Osteoblast (primary cell): ENCODE measurements at regions not wholly inside any gene's neighbourhood (a gene's known extent, or its start where the extent isn't known, plus 50 kb on each side); places are given as distances from the start of the nearest gene placed in this dataset.

ENCODE experiments used
- DNase-seq: peaks from one replicate; pipeline ENCODE4 v3.0.0; 2011; ENCODE audit warnings: low spot score, mixed read lengths; ENCODE audit not compliant: insufficient read length; ENCODE audit errors: missing footprints
- H2AFZ ChIP-seq: 2 replicates; pipeline ENCODE4 v1.6.0; 2011; ENCODE audit warnings: mild to moderate bottlenecking, low read length
- H3K27ac ChIP-seq: 2 replicates; pipeline ENCODE4 v1.5.1; 2011; ENCODE audit warnings: mild to moderate bottlenecking, low read depth, low read length, moderate library complexity
- H3K27me3 ChIP-seq: 2 replicates; pipeline ENCODE4 v1.6.0; 2012; ENCODE audit warnings: mild to moderate bottlenecking, control low read depth, inconsistent platforms, low read length, moderate library complexity; ENCODE audit not compliant: insufficient read depth
- H3K36me3 ChIP-seq: 2 replicates; pipeline ENCODE4 v1.5.1; 2011; ENCODE audit warnings: mild to moderate bottlenecking, low read length, control low read depth, moderate library complexity; ENCODE audit not compliant: insufficient read depth
- H3K4me1 ChIP-seq: 2 replicates; pipeline ENCODE4 v1.5.1; 2011; ENCODE audit warnings: mild to moderate bottlenecking, low read length, control low read depth, moderate library complexity; ENCODE audit not compliant: insufficient read depth
- H3K4me2 ChIP-seq: 2 replicates; pipeline ENCODE4 v1.6.0; 2011; ENCODE audit warnings: mild to moderate bottlenecking, low read length; ENCODE audit not compliant: insufficient read depth
- H3K4me3 ChIP-seq: fragments of 200-600 bp; sonication (generic); 3 replicates; pipeline ENCODE4 v1.5.1; 2012; ENCODE audit warnings: mild to moderate bottlenecking, low read length, inconsistent platforms; ENCODE audit not compliant: insufficient read depth
- H3K79me2 ChIP-seq: 2 replicates; pipeline ENCODE4 v1.6.0; 2012; ENCODE audit warnings: mild to moderate bottlenecking, low read length, control low read depth, inconsistent platforms; ENCODE audit not compliant: insufficient read depth
- H3K9me3 ChIP-seq: 2 replicates; pipeline ENCODE4 v1.5.1; 2011; ENCODE audit warnings: low read depth, low read length, control low read depth
- H4K20me1 ChIP-seq: 2 replicates; pipeline ENCODE4 v1.6.0; 2012; ENCODE audit warnings: mild to moderate bottlenecking, low read length, control low read depth; ENCODE audit not compliant: insufficient read depth
- TF ChIP-seq, protein P1 (sequence below): IDR thresholded peaks from 2 replicates; pipeline ENCODE4 v1.5.1; 2011; ENCODE audit warnings: mild to moderate bottlenecking, low read depth, low read length, moderate library complexity; ENCODE audit errors: extremely low read depth

DNA sequence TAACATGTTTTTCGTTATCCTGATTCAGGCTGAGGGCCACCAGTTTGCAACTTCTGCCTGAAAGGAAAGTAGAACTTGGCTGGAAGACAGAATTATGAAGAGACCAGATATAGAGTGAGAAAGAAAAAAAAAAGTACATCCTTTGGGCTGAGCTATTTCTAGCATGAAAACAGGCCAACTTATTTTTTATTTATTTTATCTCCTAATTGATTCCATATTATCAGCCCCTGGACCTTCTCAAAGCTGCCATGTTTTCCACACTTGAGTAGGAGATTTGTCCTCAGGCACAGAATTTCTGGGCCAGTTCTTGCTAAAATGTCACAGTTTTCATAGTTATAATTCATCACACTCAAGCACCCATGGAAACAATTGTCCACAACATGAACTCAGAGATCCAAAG lies 586.8 kb upstream of the CNTNAP5 start:
- no peak overlapping the region for H3K4me2 ChIP-seq

DNA sequence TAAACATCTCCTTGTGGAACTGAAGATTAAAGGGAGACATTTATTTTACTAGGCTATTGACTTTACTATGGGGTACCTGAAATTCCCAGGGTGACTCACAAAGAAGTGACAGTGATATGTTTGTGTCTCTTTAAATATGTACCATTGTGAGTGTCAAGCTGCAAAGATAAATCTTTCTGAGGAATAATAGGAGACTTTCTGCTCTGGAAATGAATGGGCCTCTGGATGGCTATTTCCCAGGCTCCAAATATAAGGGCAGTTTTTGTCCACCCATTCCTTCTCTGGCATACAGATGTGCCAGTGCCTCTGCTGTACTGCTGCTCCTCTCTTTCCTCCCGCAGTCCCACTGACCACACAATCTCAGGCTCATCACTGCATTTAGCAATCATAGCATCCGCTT lies 586.4 kb upstream of the CNTNAP5 start:
- TF ChIP-seq, protein P1, sequence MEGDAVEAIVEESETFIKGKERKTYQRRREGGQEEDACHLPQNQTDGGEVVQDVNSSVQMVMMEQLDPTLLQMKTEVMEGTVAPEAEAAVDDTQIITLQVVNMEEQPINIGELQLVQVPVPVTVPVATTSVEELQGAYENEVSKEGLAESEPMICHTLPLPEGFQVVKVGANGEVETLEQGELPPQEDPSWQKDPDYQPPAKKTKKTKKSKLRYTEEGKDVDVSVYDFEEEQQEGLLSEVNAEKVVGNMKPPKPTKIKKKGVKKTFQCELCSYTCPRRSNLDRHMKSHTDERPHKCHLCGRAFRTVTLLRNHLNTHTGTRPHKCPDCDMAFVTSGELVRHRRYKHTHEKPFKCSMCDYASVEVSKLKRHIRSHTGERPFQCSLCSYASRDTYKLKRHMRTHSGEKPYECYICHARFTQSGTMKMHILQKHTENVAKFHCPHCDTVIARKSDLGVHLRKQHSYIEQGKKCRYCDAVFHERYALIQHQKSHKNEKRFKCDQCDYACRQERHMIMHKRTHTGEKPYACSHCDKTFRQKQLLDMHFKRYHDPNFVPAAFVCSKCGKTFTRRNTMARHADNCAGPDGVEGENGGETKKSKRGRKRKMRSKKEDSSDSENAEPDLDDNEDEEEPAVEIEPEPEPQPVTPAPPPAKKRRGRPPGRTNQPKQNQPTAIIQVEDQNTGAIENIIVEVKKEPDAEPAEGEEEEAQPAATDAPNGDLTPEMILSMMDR: no peak
- no peak overlapping the region for H3K4me3 ChIP-seq
- H3K9me3 ChIP-seq: peaks cover 2% of the 10 kb centered on the region
- H3K4me2 ChIP-seq: no peak overlapping the region
- H3K4me1 ChIP-seq: no peaks in the 10 kb centered on the region
- no peaks in the 10 kb centered on the region for H4K20me1 ChIP-seq
- no peaks in the 10 kb centered on the region for H3K36me3 ChIP-seq
- no peaks in the 10 kb centered on the region for H3K27me3 ChIP-seq
- no peak overlapping the region for H2AFZ ChIP-seq
- no peak overlapping the region for H3K27ac ChIP-seq
- no peak for DNase-seq
- no peaks in the 10 kb centered on the region for H3K79me2 ChIP-seq

More for the DNA sequence above, 586.8 kb upstream of the CNTNAP5 start:
- H3K27ac ChIP-seq: no peak overlapping the region
- H2AFZ ChIP-seq: no peak overlapping the region
- TF ChIP-seq, protein P1: no peak
- DNase-seq: peak; percentile 32
- no peaks in the 10 kb centered on the region for H3K79me2 ChIP-seq
- H3K27me3 ChIP-seq: no peaks in the 10 kb centered on the region
- H4K20me1 ChIP-seq: no peaks in the 10 kb centered on the region
- H3K4me1 ChIP-seq: no peaks in the 10 kb centered on the region
- H3K9me3 ChIP-seq: peaks cover 2% of the 10 kb centered on the region
- H3K4me3 ChIP-seq: no peak overlapping the region
- no peaks in the 10 kb centered on the region for H3K36me3 ChIP-seq

DNA sequence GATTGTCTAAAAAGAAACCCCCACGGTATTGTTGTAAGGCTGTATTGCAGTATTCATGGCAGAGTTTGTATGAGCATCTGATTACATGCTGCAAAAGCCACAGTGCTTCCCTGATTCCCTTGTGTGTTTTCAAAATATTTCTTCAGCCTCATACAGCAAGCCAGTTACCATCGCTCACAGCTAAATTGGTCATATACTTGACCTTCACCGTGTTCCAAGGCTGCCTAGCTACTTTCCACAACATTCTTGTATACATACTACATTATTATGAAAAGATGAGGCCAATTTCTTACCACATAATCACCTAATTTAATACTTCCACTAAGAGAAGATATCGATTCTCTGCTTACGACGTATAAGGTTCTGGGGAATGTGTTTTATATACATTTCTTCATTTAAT lies 576.3 kb upstream of the CNTNAP5 start:
- DNase-seq: no peak
- Histone ChIP-seq H3K36me3 (no peaks in the 10 kb centered on the region), H3K9me3 (no peaks in the 10 kb centered on the region), H3K27ac (no peak overlapping the region), H3K79me2 (no peaks in the 10 kb centered on the region), H2AFZ (no peak overlapping the region), H3K4me2 (no peak overlapping the region), H3K27me3 (no peaks in the 10 kb centered on the region), H3K4me1 (no peaks in the 10 kb centered on the region), H4K20me1 (no peaks in the 10 kb centered on the region), H3K4me3 (no peak overlapping the region)
- TF ChIP-seq, protein P1: no peak

DNA sequence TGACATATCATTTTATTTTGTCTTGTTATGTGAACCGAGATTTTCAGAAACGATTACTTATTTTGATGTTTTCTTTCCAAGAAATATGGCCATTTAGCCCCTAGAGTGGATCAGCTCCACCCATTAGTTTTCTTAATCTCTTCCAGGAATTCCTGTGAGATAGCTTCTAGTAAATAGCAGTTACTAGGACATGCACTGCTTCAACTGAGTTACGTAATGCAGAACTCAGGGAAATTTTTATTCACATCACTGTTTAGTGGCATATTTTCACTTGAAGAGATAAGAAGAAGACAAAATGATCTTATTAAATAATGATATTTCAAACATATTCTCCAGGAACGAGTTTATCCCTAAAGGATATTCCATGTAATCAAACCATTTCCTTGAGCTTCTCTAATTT lies 573.5 kb upstream of the CNTNAP5 start:
- Histone ChIP-seq H3K27ac (no peak overlapping the region), H2AFZ (no peak overlapping the region), H3K36me3 (no peaks in the 10 kb centered on the region), H3K27me3 (no peaks in the 10 kb centered on the region), H3K9me3 (no peaks in the 10 kb centered on the region), H3K4me1 (no peaks in the 10 kb centered on the region), H4K20me1 (no peaks in the 10 kb centered on the region), H3K4me3 (no peak overlapping the region), H3K4me2 (no peak overlapping the region), H3K79me2 (no peaks in the 10 kb centered on the region)
- TF ChIP-seq, protein P1: no peak
- no peak for DNase-seq
